OCI-LY7 (cell line): ENCODE measurements at regions not wholly inside any gene's neighbourhood (a gene's known extent, or its start where the extent isn't known, plus 50 kb on each side); places are given as distances from the start of the nearest gene placed in this dataset.

Experiments used
- EZH2phosphoT487 ChIP-seq: fragments of 200-600 bp; sonication (generic); IDR thresholded peaks from 2 replicates; pipeline ENCODE4 v1.6.1; 2018; ENCODE audit warnings: low read depth, borderline replicate concordance, mild to moderate bottlenecking, mixed run types, antibody characterized with exemption, low read length, moderate library complexity, mixed read lengths
- TF ChIP-seq, protein P1 (sequence below): fragments of 200-600 bp; sonication (generic); conservative IDR thresholded peaks from 2 replicates; pipeline ENCODE4 v1.5.1; 2014; ENCODE audit warnings: mild to moderate bottlenecking, antibody characterized with exemption, low read length, moderate library complexity, mixed read lengths

DNA sequence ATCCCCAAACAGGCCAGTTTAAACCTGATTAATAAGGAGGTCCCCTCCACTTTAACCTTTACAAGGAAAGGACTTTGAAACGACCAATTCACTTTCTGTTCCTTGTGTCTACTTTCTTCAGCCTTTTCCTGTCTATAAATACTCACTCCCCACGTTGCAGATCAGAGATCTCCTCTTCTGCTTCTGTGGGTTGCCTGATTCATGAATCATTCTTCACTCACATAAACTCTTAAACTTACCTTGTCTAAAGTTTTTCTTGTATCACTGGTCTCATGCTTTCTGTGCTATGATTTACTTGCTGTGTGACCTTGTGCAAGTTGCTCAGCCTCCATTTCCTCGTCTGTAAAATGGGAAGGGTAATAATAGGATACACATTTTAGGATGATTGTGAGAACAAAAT, 236.1 kb downstream of the QDPR start:
- TF ChIP-seq, protein P1, sequence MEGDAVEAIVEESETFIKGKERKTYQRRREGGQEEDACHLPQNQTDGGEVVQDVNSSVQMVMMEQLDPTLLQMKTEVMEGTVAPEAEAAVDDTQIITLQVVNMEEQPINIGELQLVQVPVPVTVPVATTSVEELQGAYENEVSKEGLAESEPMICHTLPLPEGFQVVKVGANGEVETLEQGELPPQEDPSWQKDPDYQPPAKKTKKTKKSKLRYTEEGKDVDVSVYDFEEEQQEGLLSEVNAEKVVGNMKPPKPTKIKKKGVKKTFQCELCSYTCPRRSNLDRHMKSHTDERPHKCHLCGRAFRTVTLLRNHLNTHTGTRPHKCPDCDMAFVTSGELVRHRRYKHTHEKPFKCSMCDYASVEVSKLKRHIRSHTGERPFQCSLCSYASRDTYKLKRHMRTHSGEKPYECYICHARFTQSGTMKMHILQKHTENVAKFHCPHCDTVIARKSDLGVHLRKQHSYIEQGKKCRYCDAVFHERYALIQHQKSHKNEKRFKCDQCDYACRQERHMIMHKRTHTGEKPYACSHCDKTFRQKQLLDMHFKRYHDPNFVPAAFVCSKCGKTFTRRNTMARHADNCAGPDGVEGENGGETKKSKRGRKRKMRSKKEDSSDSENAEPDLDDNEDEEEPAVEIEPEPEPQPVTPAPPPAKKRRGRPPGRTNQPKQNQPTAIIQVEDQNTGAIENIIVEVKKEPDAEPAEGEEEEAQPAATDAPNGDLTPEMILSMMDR, result no peak
- TF ChIP-seq EZH2phosphoT487, result no peak
